ENCODE measurements at regions not wholly inside any gene's neighbourhood (a gene's known extent, or its start where the extent isn't known, plus 50 kb on each side); places are given as distances from the start of the nearest gene placed in this dataset.

- Histone ChIP-seq H3K4me3 (ENCODE audit: low read depth in 1 of 5, low read length in 5 of 5) (no peak overlapping the region), H3K9ac (ENCODE audit: low read length in 5 of 5) (no peak overlapping the region), H3K9me3 (ENCODE audit: control insufficient read depth in 5 of 5, low read length in 5 of 5) (peaks cover 0 to 4% (median 0%) of the 10 kb centered on the region in 5 donors), H3K36me3 (ENCODE audit: control insufficient read depth in 5 of 5, insufficient read depth in 5 of 5, low read length in 5 of 5) (peaks cover 0 to 9% (median 4%) of the 10 kb centered on the region in 5 donors), H3K4me1 (ENCODE audit: control insufficient read depth in 5 of 5, insufficient read depth in 5 of 5, low read length in 5 of 5) (peaks cover 12 to 25% (median 20%) of the 10 kb centered on the region in 5 donors), H3K27me3 (ENCODE audit: control insufficient read depth in 5 of 5, insufficient read depth in 4 of 5, low read length in 5 of 5) (no peaks in the 10 kb centered on the region), H3K27ac (ENCODE audit: low read depth, low read length) (no peak overlapping the region)
Observed at GRCh38 chr17:77416105-77416713, 275.4 kb downstream of the SEC14L1 start.

GRCh38 chr17:77417575-77417974 is 276.8 kb downstream of the SEC14L1 start:
- H3K27ac ChIP-seq (ENCODE audit: low read depth, low read length) = no peak overlapping the region
- H3K9me3 ChIP-seq (ENCODE audit: control insufficient read depth in 5 of 5, low read length in 5 of 5) = peaks cover 0 to 4% (median 0%) of the 10 kb centered on the region in 5 donors
- no peak overlapping the region for H3K4me3 ChIP-seq (ENCODE audit: low read depth in 1 of 5, low read length in 5 of 5)
- H3K36me3 ChIP-seq (ENCODE audit: control insufficient read depth in 5 of 5, insufficient read depth in 5 of 5, low read length in 5 of 5) = peaks cover 0 to 9% (median 4%) of the 10 kb centered on the region in 5 donors
- no peak overlapping the region for H3K9ac ChIP-seq (ENCODE audit: low read length in 5 of 5)
- peaks cover 13 to 34% (median 26%) of the 10 kb centered on the region in 5 donors for H3K4me1 ChIP-seq (ENCODE audit: control insufficient read depth in 5 of 5, insufficient read depth in 5 of 5, low read length in 5 of 5)
- H3K27me3 ChIP-seq (ENCODE audit: control insufficient read depth in 5 of 5, insufficient read depth in 4 of 5, low read length in 5 of 5) = no peaks in the 10 kb centered on the region

GRCh38 chr17:77418609-77419008 is 277.8 kb downstream of the SEC14L1 start:
- H3K9me3 ChIP-seq (ENCODE audit: control insufficient read depth in 5 of 5, low read length in 5 of 5) = no peaks in the 10 kb centered on the region
- H3K4me1 ChIP-seq (ENCODE audit: control insufficient read depth in 5 of 5, insufficient read depth in 5 of 5, low read length in 5 of 5) = peaks cover 13 to 42% (median 31%) of the 10 kb centered on the region in 5 donors
- H3K36me3 ChIP-seq (ENCODE audit: control insufficient read depth in 5 of 5, insufficient read depth in 5 of 5, low read length in 5 of 5) = peaks cover 0 to 9% (median 4%) of the 10 kb centered on the region in 5 donors
- no peak overlapping the region for H3K9ac ChIP-seq (ENCODE audit: low read length in 5 of 5)
- H3K4me3 ChIP-seq (ENCODE audit: low read depth in 1 of 5, low read length in 5 of 5) = no peak overlapping the region
- H3K27me3 ChIP-seq (ENCODE audit: control insufficient read depth in 5 of 5, insufficient read depth in 4 of 5, low read length in 5 of 5) = no peaks in the 10 kb centered on the region
- no peak overlapping the region for H3K27ac ChIP-seq (ENCODE audit: low read depth, low read length)

DNA sequence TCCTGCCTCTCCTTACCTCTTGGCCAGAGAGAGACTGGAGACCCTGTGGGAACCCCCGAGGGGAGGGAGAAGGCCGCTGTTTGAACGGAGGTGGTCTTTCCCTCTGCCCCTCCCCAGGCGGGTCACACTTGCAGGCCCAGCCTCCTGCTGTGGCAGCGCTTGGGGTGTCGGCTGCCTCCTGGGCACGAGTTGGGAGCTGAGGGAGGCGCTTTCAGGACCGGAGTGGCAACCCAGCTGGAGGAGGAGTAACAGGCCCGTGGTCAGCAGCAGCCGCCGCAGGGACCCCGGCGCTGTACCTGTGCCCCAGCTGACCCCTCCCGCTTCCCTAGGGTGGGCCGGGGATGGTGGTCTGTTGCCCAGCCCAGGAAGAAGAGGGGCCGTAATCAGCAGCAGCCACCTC is 278.3 kb downstream of the SEC14L1 start:
- peaks cover 0 to 9% (median 4%) of the 10 kb centered on the region in 5 donors for H3K36me3 ChIP-seq (ENCODE audit: control insufficient read depth in 5 of 5, insufficient read depth in 5 of 5, low read length in 5 of 5)
- H3K4me3 ChIP-seq (ENCODE audit: low read depth in 1 of 5, low read length in 5 of 5) = no peak overlapping the region
- no peaks in the 10 kb centered on the region for H3K27me3 ChIP-seq (ENCODE audit: control insufficient read depth in 5 of 5, insufficient read depth in 4 of 5, low read length in 5 of 5)
- peaks cover 15 to 47% (median 36%) of the 10 kb centered on the region in 5 donors for H3K4me1 ChIP-seq (ENCODE audit: control insufficient read depth in 5 of 5, insufficient read depth in 5 of 5, low read length in 5 of 5)
- no peaks in the 10 kb centered on the region for H3K9me3 ChIP-seq (ENCODE audit: control insufficient read depth in 5 of 5, low read length in 5 of 5)
- H3K9ac ChIP-seq (ENCODE audit: low read length in 5 of 5) = no peak overlapping the region
- no peak overlapping the region for H3K27ac ChIP-seq (ENCODE audit: low read depth, low read length)

- Histone ChIP-seq H3K9me3 (ENCODE audit: control insufficient read depth in 5 of 5, low read length in 5 of 5) (no peaks in the 10 kb centered on the region), H3K4me1 (ENCODE audit: control insufficient read depth in 5 of 5, insufficient read depth in 5 of 5, low read length in 5 of 5) (peaks cover 20 to 52% (median 41%) of the 10 kb centered on the region in 5 donors), H3K36me3 (ENCODE audit: control insufficient read depth in 5 of 5, insufficient read depth in 5 of 5, low read length in 5 of 5) (peaks cover 0 to 9% (median 4%) of the 10 kb centered on the region in 5 donors), H3K27ac (ENCODE audit: low read depth, low read length) (no peak overlapping the region), H3K9ac (ENCODE audit: low read length in 5 of 5) (no peak overlapping the region), H3K27me3 (ENCODE audit: control insufficient read depth in 5 of 5, insufficient read depth in 4 of 5, low read length in 5 of 5) (no peaks in the 10 kb centered on the region), H3K4me3 (ENCODE audit: low read depth in 1 of 5, low read length in 5 of 5) (no peak overlapping the region)
Observed at GRCh38 chr17:77419547-77420094, 278.9 kb downstream of the SEC14L1 start.

DNA sequence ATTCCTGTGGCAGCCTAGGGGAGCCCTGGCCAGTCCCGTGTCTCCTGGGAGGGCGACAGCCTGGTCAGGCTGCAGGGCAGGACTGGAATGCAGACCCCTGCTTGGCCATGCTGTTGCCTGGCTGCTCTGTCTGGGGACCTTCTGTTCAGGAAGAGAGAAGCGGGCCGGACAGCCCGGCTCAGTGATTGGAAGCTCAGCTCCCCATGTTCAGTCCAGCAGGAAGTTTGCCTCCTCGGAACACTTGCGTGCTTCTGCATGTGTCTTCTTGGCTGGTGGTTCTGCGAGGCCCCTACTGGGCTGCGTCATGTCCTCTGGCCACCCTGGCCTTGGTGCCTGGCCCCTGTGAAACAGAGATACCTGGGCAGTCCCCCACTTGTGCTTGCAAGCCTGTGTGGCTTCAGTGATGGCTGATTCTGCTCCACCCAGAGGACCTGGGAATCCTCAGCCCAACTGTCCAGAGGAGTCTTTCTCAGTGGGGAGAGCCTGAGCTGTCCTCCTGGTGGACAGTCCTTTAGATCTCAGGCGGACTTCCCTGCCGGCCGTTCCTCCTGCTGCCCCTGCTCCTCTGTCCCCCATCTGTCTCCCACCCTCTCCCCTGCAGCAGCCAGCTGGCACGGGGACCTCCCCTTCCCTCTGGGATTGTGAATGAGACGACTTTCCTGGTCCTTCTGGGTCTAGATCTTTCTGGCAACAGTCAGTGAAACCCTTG is 279.5 kb downstream of the SEC14L1 start:
- Histone ChIP-seq H3K36me3 (ENCODE audit: control insufficient read depth in 5 of 5, insufficient read depth in 5 of 5, low read length in 5 of 5) (peaks cover 0 to 9% (median 4%) of the 10 kb centered on the region in 5 donors), H3K4me1 (ENCODE audit: control insufficient read depth in 5 of 5, insufficient read depth in 5 of 5, low read length in 5 of 5) (peaks cover 22 to 59% (median 47%) of the 10 kb centered on the region in 5 donors), H3K27me3 (ENCODE audit: control insufficient read depth in 5 of 5, insufficient read depth in 4 of 5, low read length in 5 of 5) (no peaks in the 10 kb centered on the region), H3K27ac (ENCODE audit: low read depth, low read length) (no peak overlapping the region), H3K4me3 (ENCODE audit: low read depth in 1 of 5, low read length in 5 of 5) (no peak overlapping the region), H3K9ac (ENCODE audit: low read length in 5 of 5) (peak overlapping the region in 2 of 5 donors; percentile 28 to 51), H3K9me3 (ENCODE audit: control insufficient read depth in 5 of 5, low read length in 5 of 5) (no peaks in the 10 kb centered on the region)

DNA sequence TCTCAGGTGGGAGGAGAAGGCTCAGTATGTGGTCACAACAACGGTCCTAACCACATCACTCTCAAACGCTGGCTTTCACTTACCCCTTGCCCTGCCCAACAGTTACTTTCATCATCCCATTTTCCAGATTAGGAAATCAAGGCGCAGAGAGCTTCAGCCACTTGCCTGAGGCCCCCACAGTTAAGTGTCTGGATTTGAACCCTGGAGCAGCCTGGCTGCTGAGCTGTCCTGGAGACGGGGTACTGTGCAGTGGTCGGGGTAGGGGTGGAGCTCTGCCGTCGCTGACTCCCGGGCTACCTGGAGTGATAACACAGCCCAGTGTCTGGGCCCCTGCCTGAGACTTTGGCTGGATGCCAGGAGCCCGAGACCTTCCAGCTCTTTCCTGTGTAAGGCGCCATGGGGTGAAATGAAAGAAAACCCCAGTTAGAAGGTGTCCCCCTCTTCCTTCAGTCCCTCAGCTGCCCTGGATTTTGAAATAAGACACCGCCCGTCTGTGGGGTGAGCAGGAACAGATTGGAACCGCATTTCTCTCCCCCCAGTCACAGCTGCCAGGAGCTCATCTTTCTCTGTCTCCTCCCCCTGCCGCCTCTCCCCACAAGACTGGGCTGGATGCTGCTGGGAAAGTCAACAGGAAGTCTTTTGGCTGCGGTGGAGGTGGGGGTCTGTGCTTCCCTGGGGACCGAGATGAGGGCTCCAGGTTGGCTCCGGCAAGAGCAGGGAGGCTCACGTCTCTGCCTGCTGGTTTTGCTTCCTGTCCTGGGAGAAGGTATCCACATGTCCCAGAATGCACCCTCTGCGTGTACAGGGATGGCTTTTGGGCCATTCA is 280.2 kb downstream of the SEC14L1 start:
- Histone ChIP-seq H3K9ac (ENCODE audit: low read length in 5 of 5) (peak overlapping the region in 1 of 5 donors; percentile 51), H3K27me3 (ENCODE audit: control insufficient read depth in 5 of 5, insufficient read depth in 4 of 5, low read length in 5 of 5) (no peaks in the 10 kb centered on the region), H3K9me3 (ENCODE audit: control insufficient read depth in 5 of 5, low read length in 5 of 5) (no peaks in the 10 kb centered on the region), H3K4me1 (ENCODE audit: control insufficient read depth in 5 of 5, insufficient read depth in 5 of 5, low read length in 5 of 5) (peaks cover 28 to 66% (median 55%) of the 10 kb centered on the region in 5 donors), H3K27ac (ENCODE audit: low read depth, low read length) (peak overlapping the region; percentile 29), H3K36me3 (ENCODE audit: control insufficient read depth in 5 of 5, insufficient read depth in 5 of 5, low read length in 5 of 5) (peaks cover 0 to 9% (median 4%) of the 10 kb centered on the region in 5 donors), H3K4me3 (ENCODE audit: low read depth in 1 of 5, low read length in 5 of 5) (peak overlapping the region in 2 of 5 donors; percentile 13 to 18)

DNA sequence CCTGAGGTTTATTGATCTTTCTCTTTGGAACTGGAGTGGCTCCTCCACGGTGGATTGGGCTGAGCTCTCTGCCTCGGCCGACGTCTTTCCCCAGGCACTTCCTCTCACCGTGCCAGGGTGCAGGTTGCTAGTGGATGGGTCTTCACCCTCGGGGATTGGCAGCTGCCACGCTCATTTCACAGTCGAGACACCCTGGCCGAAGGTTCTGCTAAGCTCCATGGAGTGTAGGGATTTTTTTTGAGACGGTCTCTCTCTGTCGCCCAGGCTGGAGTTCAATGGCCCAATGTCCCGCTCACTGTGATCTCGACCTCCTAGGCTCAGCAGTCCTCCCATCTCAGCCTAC is 280.8 kb downstream of the SEC14L1 start:
- Histone ChIP-seq H3K9ac (ENCODE audit: low read length in 5 of 5) (peak overlapping the region in 2 of 5 donors; percentile 11 to 51), H3K27ac (ENCODE audit: low read depth, low read length) (peak overlapping the region; percentile 29), H3K27me3 (ENCODE audit: control insufficient read depth in 5 of 5, insufficient read depth in 4 of 5, low read length in 5 of 5) (no peaks in the 10 kb centered on the region), H3K9me3 (ENCODE audit: control insufficient read depth in 5 of 5, low read length in 5 of 5) (no peaks in the 10 kb centered on the region), H3K4me1 (ENCODE audit: control insufficient read depth in 5 of 5, insufficient read depth in 5 of 5, low read length in 5 of 5) (peaks cover 32 to 72% (median 61%) of the 10 kb centered on the region in 5 donors), H3K4me3 (ENCODE audit: low read depth in 1 of 5, low read length in 5 of 5) (peak overlapping the region in 1 of 5 donors; percentile 18), H3K36me3 (ENCODE audit: control insufficient read depth in 5 of 5, insufficient read depth in 5 of 5, low read length in 5 of 5) (peaks cover 0 to 4% (median 1%) of the 10 kb centered on the region in 5 donors)

DNA sequence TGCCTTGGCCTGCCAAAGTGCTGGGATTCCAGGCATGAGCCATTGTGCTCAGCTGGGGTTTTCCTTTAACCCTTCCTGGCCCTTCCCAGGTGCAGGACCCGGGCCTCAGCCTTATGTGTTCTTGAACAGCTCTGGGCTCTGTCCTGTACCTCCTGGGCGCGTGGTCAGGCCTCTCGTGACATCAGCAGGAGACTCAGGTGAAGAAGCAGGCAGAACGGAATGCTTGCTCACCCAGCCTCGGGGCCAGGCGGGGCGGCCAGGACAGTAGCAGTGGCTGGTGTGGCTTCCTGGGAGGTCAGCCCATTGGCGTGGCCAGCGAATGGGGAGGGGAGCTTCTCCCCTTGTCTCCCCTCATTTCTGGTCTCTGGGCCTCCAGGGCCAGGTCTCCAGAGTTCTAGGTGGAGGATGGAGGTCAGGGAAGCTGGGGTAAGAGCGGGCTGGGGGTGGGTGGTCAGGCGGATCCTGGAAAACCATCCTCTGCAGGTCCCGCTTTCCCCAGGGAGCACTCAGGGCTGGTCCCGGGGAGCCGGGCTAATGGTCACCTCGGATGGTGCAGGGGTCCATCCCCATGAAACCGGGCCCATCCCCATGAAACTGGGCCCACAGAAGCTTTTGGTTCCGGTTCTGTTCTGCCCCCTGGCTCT is 281.5 kb downstream of the SEC14L1 start:
- peak overlapping the region in 2 of 5 donors; percentile 20 to 39 for H3K9ac ChIP-seq (ENCODE audit: low read length in 5 of 5)
- peaks cover 0 to 4% (median 0%) of the 10 kb centered on the region in 5 donors for H3K36me3 ChIP-seq (ENCODE audit: control insufficient read depth in 5 of 5, insufficient read depth in 5 of 5, low read length in 5 of 5)
- no peaks in the 10 kb centered on the region for H3K27me3 ChIP-seq (ENCODE audit: control insufficient read depth in 5 of 5, insufficient read depth in 4 of 5, low read length in 5 of 5)
- peaks cover 37 to 79% (median 67%) of the 10 kb centered on the region in 5 donors for H3K4me1 ChIP-seq (ENCODE audit: control insufficient read depth in 5 of 5, insufficient read depth in 5 of 5, low read length in 5 of 5)
- peak overlapping the region; percentile 29 for H3K27ac ChIP-seq (ENCODE audit: low read depth, low read length)
- no peak overlapping the region for H3K4me3 ChIP-seq (ENCODE audit: low read depth in 1 of 5, low read length in 5 of 5)
- H3K9me3 ChIP-seq (ENCODE audit: control insufficient read depth in 5 of 5, low read length in 5 of 5) = no peaks in the 10 kb centered on the region
